DND-41 (cell line): ENCODE measurements at regions not wholly inside any gene's neighbourhood (a gene's known extent, or its start where the extent isn't known, plus 50 kb on each side); places are given as distances from the start of the nearest gene placed in this dataset.

Experiments used
- EZH2 ChIP-seq: IDR thresholded peaks from 3 replicates; pipeline ENCODE4 v1.6.1; 2012; ENCODE audit warnings: borderline replicate concordance, low read depth, mild to moderate bottlenecking, moderate library complexity, low read length, inconsistent platforms; ENCODE audit not compliant: severe bottlenecking
- TF ChIP-seq, protein P1 (sequence below): IDR thresholded peaks from 2 replicates; pipeline ENCODE4 v1.5.1; 2012; ENCODE audit warnings: borderline replicate concordance, low read length, moderate library complexity, mild to moderate bottlenecking; ENCODE audit not compliant: poor library complexity, severe bottlenecking; ENCODE audit errors: extremely low read depth

DNA sequence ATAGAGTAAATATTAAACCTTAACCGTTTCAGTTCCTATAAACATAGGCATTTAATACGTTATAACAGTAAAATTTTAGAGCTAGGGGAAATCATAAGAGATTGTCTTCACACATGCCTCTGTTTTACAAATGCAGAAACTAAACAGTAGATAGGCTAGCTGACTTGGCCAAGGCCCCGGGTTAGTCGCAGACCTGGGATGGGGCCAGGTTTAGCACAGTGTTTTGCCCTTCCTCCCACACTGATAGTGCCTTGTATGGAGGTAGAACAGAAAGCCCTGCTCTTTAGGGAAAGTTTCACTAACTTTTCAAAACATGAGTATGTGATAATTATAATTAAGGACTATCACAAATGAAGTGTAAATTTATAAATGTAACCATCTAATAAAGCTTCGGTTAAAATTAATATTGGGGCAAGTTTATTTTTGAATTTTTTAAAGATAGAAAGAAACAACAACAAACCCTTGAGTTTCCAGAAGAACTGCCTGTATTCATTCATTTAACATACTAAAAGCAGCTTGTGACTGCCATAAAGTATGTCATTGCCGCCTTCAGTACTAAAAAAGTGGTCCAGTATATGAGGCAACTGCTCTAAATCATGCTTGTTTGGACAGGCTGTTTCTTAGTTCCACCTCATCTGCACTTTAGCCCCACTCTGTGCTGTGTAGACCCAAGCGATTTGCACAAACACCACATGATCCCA is 62.5 kb upstream of the LOC128125822 start:
- TF ChIP-seq, protein P1, sequence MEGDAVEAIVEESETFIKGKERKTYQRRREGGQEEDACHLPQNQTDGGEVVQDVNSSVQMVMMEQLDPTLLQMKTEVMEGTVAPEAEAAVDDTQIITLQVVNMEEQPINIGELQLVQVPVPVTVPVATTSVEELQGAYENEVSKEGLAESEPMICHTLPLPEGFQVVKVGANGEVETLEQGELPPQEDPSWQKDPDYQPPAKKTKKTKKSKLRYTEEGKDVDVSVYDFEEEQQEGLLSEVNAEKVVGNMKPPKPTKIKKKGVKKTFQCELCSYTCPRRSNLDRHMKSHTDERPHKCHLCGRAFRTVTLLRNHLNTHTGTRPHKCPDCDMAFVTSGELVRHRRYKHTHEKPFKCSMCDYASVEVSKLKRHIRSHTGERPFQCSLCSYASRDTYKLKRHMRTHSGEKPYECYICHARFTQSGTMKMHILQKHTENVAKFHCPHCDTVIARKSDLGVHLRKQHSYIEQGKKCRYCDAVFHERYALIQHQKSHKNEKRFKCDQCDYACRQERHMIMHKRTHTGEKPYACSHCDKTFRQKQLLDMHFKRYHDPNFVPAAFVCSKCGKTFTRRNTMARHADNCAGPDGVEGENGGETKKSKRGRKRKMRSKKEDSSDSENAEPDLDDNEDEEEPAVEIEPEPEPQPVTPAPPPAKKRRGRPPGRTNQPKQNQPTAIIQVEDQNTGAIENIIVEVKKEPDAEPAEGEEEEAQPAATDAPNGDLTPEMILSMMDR = no peak
- no peak for TF ChIP-seq EZH2
